H1 (cell line): ENCODE measurements at regions not wholly inside any gene's neighbourhood (a gene's known extent, or its start where the extent isn't known, plus 50 kb on each side); places are given as distances from the start of the nearest gene placed in this dataset.

ENCODE experiments used
- CTCF ChIA-PET: fragments of 300-600 bp; sonication (Branson Sonifier 250); formaldehyde crosslinking; loops from one replicate; lab custom pipeline; 2021; ENCODE audit not compliant: partially characterized antibody; lab: Charles Lee
- POLR2A ChIA-PET: fragments of 300-600 bp; sonication (Branson Sonifier 250); formaldehyde crosslinking; loops from one replicate; lab custom pipeline; 2021; ENCODE audit warnings: inconsistent platforms; ENCODE audit not compliant: partially characterized antibody; lab: Charles Lee
- DNase-seq, 2 experiments: peaks; one replicate each; pipeline versions ENCODE4 v3.0.0 to v3.0.0-alpha.2; 2010 to 2022; ENCODE audit warnings: low spot score in 2 of 2, low read depth in 1 of 2, mixed read lengths in 1 of 2
- FAIRE-seq: peaks from 2 replicates; lab custom pipeline; 2011; peaks lifted over from hg19 to GRCh38; lab: Jason Lieb, UNC
- H2AFZ ChIP-seq: 2 replicates; pipeline ENCODE4 v1.8.1; 2012; ENCODE audit warnings: low read length, inconsistent platforms
- H2AK5ac ChIP-seq: 2 replicates; pipeline ENCODE4 v1.6.1; 2013; ENCODE audit warnings: low read depth, low read length
- H2BK120ac ChIP-seq: replicated peaks from 2 replicates; pipeline ENCODE3; 2013; ENCODE audit warnings: low read depth, low read length, inconsistent platforms
- H2BK12ac ChIP-seq: 2 replicates; pipeline ENCODE4 v1.6.1; 2013; ENCODE audit warnings: low read depth, low read length
- H2BK15ac ChIP-seq: 2 replicates; pipeline ENCODE4 v1.6.1; 2013; ENCODE audit warnings: low read length
- H2BK20ac ChIP-seq: 2 replicates; pipeline ENCODE4 v1.6.1; 2013; ENCODE audit warnings: low read length
- H2BK5ac ChIP-seq: 2 replicates; pipeline ENCODE4 v1.6.1; 2013; ENCODE audit warnings: low read depth, low read length
- H3K14ac ChIP-seq: 2 replicates; pipeline ENCODE4 v1.6.1; 2013; ENCODE audit warnings: inconsistent platforms; ENCODE audit not compliant: insufficient read length
- H3K18ac ChIP-seq: 2 replicates; pipeline ENCODE4 v1.6.1; 2013; ENCODE audit warnings: low read length; ENCODE audit errors: extremely low read depth
- H3K23ac ChIP-seq: 2 replicates; pipeline ENCODE4 v1.6.1; 2013; ENCODE audit warnings: inconsistent platforms; ENCODE audit not compliant: insufficient read length
- H3K23me2 ChIP-seq: 2 replicates; pipeline ENCODE4 v1.6.1; 2013; ENCODE audit warnings: low read depth, low read length
- H3K27ac ChIP-seq: 2 replicates; pipeline ENCODE4 v1.6.1; 2011; ENCODE audit warnings: low read depth, low read length, inconsistent platforms
- H3K27me3 ChIP-seq, 4 experiments: replicated peaks in 1 of 4; 1 replicate in 1 of 4; 2 replicates in 3 of 4; pipeline versions ENCODE4 v1.6.1 to v1.8.1; 2011 to 2013; ENCODE audit warnings: low read length in 3 of 4, mild to moderate bottlenecking in 3 of 4, inconsistent platforms in 2 of 4, mixed read lengths in 2 of 4, moderate library complexity in 1 of 4; ENCODE audit not compliant: control insufficient read depth in 3 of 4, insufficient read depth in 3 of 4; ENCODE audit errors: extremely low read depth in 1 of 4
- H3K36me3 ChIP-seq, 4 experiments: 2 replicates each; pipeline versions ENCODE4 v1.6.1 to v1.8.1; 2011 to 2013; ENCODE audit warnings: mild to moderate bottlenecking in 4 of 4, low read length in 3 of 4, moderate library complexity in 2 of 4, control low read depth in 1 of 4, inconsistent platforms in 1 of 4; ENCODE audit not compliant: insufficient read depth in 4 of 4, control insufficient read depth in 2 of 4
- H3K4ac ChIP-seq: replicated peaks from 2 replicates; pipeline ENCODE3; 2013; ENCODE audit warnings: low read length, low read depth, mixed read lengths, inconsistent platforms; ENCODE audit not compliant: insufficient read length
- H3K4me1 ChIP-seq, 4 experiments: replicated peaks in 1 of 4; 1 replicate in 1 of 4; 2 replicates in 3 of 4; pipeline versions ENCODE4 v1.6.1 to v1.8.1; 2011 to 2013; ENCODE audit warnings: low read length in 3 of 4, inconsistent platforms in 2 of 4, mixed read lengths in 1 of 4; ENCODE audit not compliant: insufficient read depth in 4 of 4, control insufficient read depth in 3 of 4
- H3K4me2 ChIP-seq, 2 experiments: 2 replicates each; pipeline versions ENCODE4 v1.6.1 to v1.8.1; 2011 to 2013; ENCODE audit warnings: low read depth in 2 of 2, low read length in 2 of 2, control low read depth in 1 of 2, inconsistent platforms in 1 of 2, mild to moderate bottlenecking in 1 of 2; ENCODE audit not compliant: insufficient read depth in 1 of 2
- H3K4me3 ChIP-seq, 4 experiments: fragments of 200-600, 300-600 bp in 1 of 4; sonication (generic), shearing (Covaris generic), sonication (Bioruptor Twin) in 1 of 4; 2 replicates each; pipeline versions ENCODE4 v1.5.1 to v1.8.1; 2011 to 2016; ENCODE audit warnings: low read length in 4 of 4, low read depth in 3 of 4, control low read depth in 2 of 4, inconsistent platforms in 2 of 4, mild to moderate bottlenecking in 2 of 4, mixed read lengths in 1 of 4, moderate library complexity in 1 of 4; ENCODE audit not compliant: insufficient read depth in 2 of 4; ENCODE audit errors: extremely low read depth in 1 of 4
- H3K56ac ChIP-seq: replicated peaks from 2 replicates; pipeline ENCODE3; 2013; ENCODE audit warnings: low read depth, mild to moderate bottlenecking, mixed read lengths, low read length, inconsistent platforms; ENCODE audit not compliant: insufficient read length
- H3K79me1 ChIP-seq: 2 replicates; pipeline ENCODE4 v1.6.1; 2013; ENCODE audit warnings: low read depth, low read length, control low read depth
- H3K79me2 ChIP-seq, 2 experiments: 2 replicates each; pipeline versions ENCODE4 v1.6.1 to v1.8.1; 2012 to 2013; ENCODE audit warnings: low read length in 2 of 2, mild to moderate bottlenecking in 2 of 2, inconsistent platforms in 1 of 2; ENCODE audit not compliant: insufficient read depth in 2 of 2, control insufficient read depth in 1 of 2
- H3K9ac ChIP-seq, 4 experiments: replicated peaks in 1 of 4; 1 replicate in 1 of 4; 2 replicates in 3 of 4; pipeline versions ENCODE4 v1.6.1 to v1.8.1; 2011 to 2013; ENCODE audit warnings: low read depth in 3 of 4, low read length in 3 of 4, control low read depth in 2 of 4, mild to moderate bottlenecking in 2 of 4, moderate library complexity in 2 of 4, inconsistent platforms in 1 of 4; ENCODE audit errors: extremely low read depth in 1 of 4
- H3K9me3 ChIP-seq, 2 experiments: 2 replicates each; pipeline versions ENCODE4 v1.6.1 to v1.8.1; 2012 to 2013; ENCODE audit warnings: mild to moderate bottlenecking in 2 of 2, moderate library complexity in 2 of 2, control low read depth in 1 of 2, inconsistent platforms in 1 of 2, low read depth in 1 of 2, low read length in 1 of 2, mixed read lengths in 1 of 2; ENCODE audit not compliant: insufficient read depth in 2 of 2
- H4K20me1 ChIP-seq, 2 experiments: replicated peaks in 1 of 2; 2 replicates each; pipeline versions ENCODE3 to v1.8.1; 2011 to 2013; ENCODE audit warnings: inconsistent platforms in 2 of 2, low read length in 2 of 2, mild to moderate bottlenecking in 1 of 2; ENCODE audit not compliant: insufficient read depth in 2 of 2, control insufficient read depth in 1 of 2
- H4K5ac ChIP-seq: 2 replicates; pipeline ENCODE4 v1.6.1; 2013; ENCODE audit warnings: low read length, low read depth, mixed read lengths, inconsistent platforms; ENCODE audit not compliant: insufficient read length
- H4K8ac ChIP-seq: 2 replicates; pipeline ENCODE4 v1.8.0; 2013; ENCODE audit warnings: mild to moderate bottlenecking, moderate library complexity, low read length, inconsistent platforms; ENCODE audit not compliant: insufficient read depth; ENCODE audit errors: extremely low read depth
- H4K91ac ChIP-seq: replicated peaks from 2 replicates; pipeline ENCODE3; 2013; ENCODE audit warnings: low read length, mixed read lengths, inconsistent platforms; ENCODE audit not compliant: insufficient read length
- FOSL1 ChIP-seq: IDR thresholded peaks from 2 replicates; pipeline ENCODE4 v1.6.1; 2011; ENCODE audit warnings: mild to moderate bottlenecking, low read depth, low read length, moderate library complexity; ENCODE audit not compliant: insufficient read depth
- NANOG ChIP-seq: IDR thresholded peaks from 2 replicates; pipeline ENCODE4 v1.6.1; 2011; ENCODE audit warnings: low read length, low read depth, mild to moderate bottlenecking, inconsistent platforms; ENCODE audit not compliant: insufficient read depth, poor library complexity, severe bottlenecking

DNA sequence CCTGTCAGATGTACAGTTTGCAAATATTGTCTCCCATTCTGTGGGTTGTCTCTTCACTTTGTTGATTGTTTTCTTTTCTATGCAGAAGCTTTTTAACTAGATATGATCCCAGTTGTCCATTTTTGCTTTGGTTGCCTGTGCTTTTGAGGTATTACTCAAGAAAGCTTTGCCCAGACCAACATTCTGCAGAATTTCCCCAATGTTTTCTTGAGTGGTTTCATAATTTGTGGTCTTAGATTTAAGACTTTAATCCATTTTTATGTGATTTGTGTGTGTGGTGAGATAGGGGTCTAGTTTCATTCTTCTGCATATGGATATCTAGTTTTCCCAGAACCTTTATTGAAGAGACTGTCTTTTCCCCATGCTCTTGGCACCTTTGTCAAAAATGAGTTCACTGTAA, 116.9 kb downstream of the DUSP10 start:
- no peaks in the 10 kb centered on the region for H3K9me3 ChIP-seq
- H3K23me2 ChIP-seq, result no peaks in the 10 kb centered on the region
- ChIA-PET CTCF (interaction anchor here (0.6 kb wide), 1 partner anchor 546 kb away, joined by 3 read pairs; no protein-coding TSS in a partner anchor), POLR2A (no interaction called here)
- H3K36me3 ChIP-seq, result no peaks in the 10 kb centered on the region
- H3K23ac ChIP-seq, result no peak overlapping the region
- H3K56ac ChIP-seq, result no peak overlapping the region
- H3K14ac ChIP-seq, result no peak overlapping the region
- H4K91ac ChIP-seq, result no peak overlapping the region
- no peak overlapping the region for H4K5ac ChIP-seq
- TF ChIP-seq FOSL1 (no peak), NANOG (no peak)
- H3K27me3 ChIP-seq, result no peaks in the 10 kb centered on the region; a peak in 1 of 7 replicates
- no peak overlapping the region for H2AFZ ChIP-seq
- no peak for DNase-seq
- no peak overlapping the region for H2AK5ac ChIP-seq
- no peak overlapping the region for H2BK120ac ChIP-seq
- H2BK20ac ChIP-seq, result no peak overlapping the region
- no peaks in the 10 kb centered on the region for H4K20me1 ChIP-seq
- H2BK12ac ChIP-seq, result no peak overlapping the region
- no peak overlapping the region for H3K4ac ChIP-seq
- no peak overlapping the region for H3K4me3 ChIP-seq
- H3K4me2 ChIP-seq, result no peak overlapping the region
- FAIRE-seq, result no peak
- H3K79me1 ChIP-seq, result no peaks in the 10 kb centered on the region
- no peak overlapping the region for H3K27ac ChIP-seq
- H2BK5ac ChIP-seq, result no peak overlapping the region
- no peak overlapping the region for H3K18ac ChIP-seq
- no peaks in the 10 kb centered on the region for H3K79me2 ChIP-seq
- H3K4me1 ChIP-seq, result no peaks in the 10 kb centered on the region
- H3K9ac ChIP-seq, result no peak overlapping the region
- no peak overlapping the region for H4K8ac ChIP-seq
- no peak overlapping the region for H2BK15ac ChIP-seq
